Stimulated activated naive CD8-positive, alpha-beta T cell treated with anti-CD3 and anti-CD28 coated beads, Interleukin-15, amount 100 ng/mL, for 72 hours (primary cell): ENCODE measurements at regions not wholly inside any gene's neighbourhood (a gene's known extent, or its start where the extent isn't known, plus 50 kb on each side); places are given as distances from the start of the nearest gene placed in this dataset.
A peak's percentile ranks its signal among the peaks of the same experiment; 100 is the strongest.

Experiments
- ATAC-seq: fragments of 150-1000 bp; cut with Tn5 transposase; 2 replicates; pipeline ENCODE4 v1.10.0; 2021; ENCODE audit warnings: mild to moderate bottlenecking, moderate library complexity
- DNase-seq, 2 donors: peaks; one replicate each; pipeline ENCODE4 v3.0.0; 2021 to 2022
- H3K27ac Mint-ChIP-seq, 2 donors: one replicate each; pipeline ENCODE4 v1.8.0; 2022; ENCODE audit warnings: mild to moderate bottlenecking in 2 of 2, mixed read lengths in 2 of 2, moderate library complexity in 2 of 2
- H3K27me3 Mint-ChIP-seq: one replicate; pipeline ENCODE4 v1.8.0; 2022; ENCODE audit warnings: mixed read lengths
- H3K4me1 Mint-ChIP-seq: one replicate; pipeline ENCODE4 v1.8.0; 2022; ENCODE audit warnings: mild to moderate bottlenecking, mixed read lengths
- H3K4me3 Mint-ChIP-seq, 2 donors: one replicate each; pipeline ENCODE4 v1.8.0; 2022; ENCODE audit warnings: mild to moderate bottlenecking in 2 of 2, mixed read lengths in 2 of 2, moderate library complexity in 1 of 2
- H3K9me3 Mint-ChIP-seq, 2 donors: one replicate each; pipeline ENCODE4 v1.8.0; 2022; ENCODE audit warnings: mixed read lengths in 2 of 2

GRCh38 chr2:221309892-221310583 lies 262.1 kb downstream of the EPHA4 start:
- DNase-seq (no peak), ATAC-seq (no peak)
- no peak overlapping the region for H3K4me3 Mint-ChIP-seq
- no peaks in the 10 kb centered on the region for H3K9me3 Mint-ChIP-seq
- H3K27ac Mint-ChIP-seq = no peak overlapping the region
- no peaks in the 10 kb centered on the region for H3K27me3 Mint-ChIP-seq
- no peaks in the 10 kb centered on the region for H3K4me1 Mint-ChIP-seq

GRCh38 chr2:221310730-221311129 lies 261.4 kb downstream of the EPHA4 start:
- ATAC-seq (no peak), DNase-seq (no peak)
- H3K27me3 Mint-ChIP-seq = no peaks in the 10 kb centered on the region
- no peak overlapping the region for H3K4me3 Mint-ChIP-seq
- no peak overlapping the region for H3K27ac Mint-ChIP-seq
- no peaks in the 10 kb centered on the region for H3K4me1 Mint-ChIP-seq
- H3K9me3 Mint-ChIP-seq = no peaks in the 10 kb centered on the region

GRCh38 chr2:221312634-221313033 lies 259.5 kb downstream of the EPHA4 start:
- Mint-ChIP-seq H3K27ac (no peak overlapping the region), H3K9me3 (no peaks in the 10 kb centered on the region), H3K4me1 (no peaks in the 10 kb centered on the region), H3K4me3 (no peak overlapping the region), H3K27me3 (no peaks in the 10 kb centered on the region)
- DNase-seq = no peak
- ATAC-seq = no peak

- Mint-ChIP-seq H3K27ac (no peak overlapping the region), H3K4me1 (no peaks in the 10 kb centered on the region), H3K9me3 (no peaks in the 10 kb centered on the region), H3K4me3 (no peak overlapping the region), H3K27me3 (no peaks in the 10 kb centered on the region)
- no peak for DNase-seq
- ATAC-seq = no peak
Observed at GRCh38 chr2:221314786-221315185, 257.3 kb downstream of the EPHA4 start.

GRCh38 chr2:221318376-221319130 lies 253.6 kb downstream of the EPHA4 start:
- H3K4me3 Mint-ChIP-seq = no peak overlapping the region
- peaks cover 6% of the 10 kb centered on the region for H3K27me3 Mint-ChIP-seq
- ATAC-seq (no peak), DNase-seq (no peak)
- no peak overlapping the region for H3K27ac Mint-ChIP-seq
- H3K4me1 Mint-ChIP-seq = no peaks in the 10 kb centered on the region
- no peaks in the 10 kb centered on the region for H3K9me3 Mint-ChIP-seq

- no peak for ATAC-seq
- Mint-ChIP-seq H3K4me3 (no peak overlapping the region), H3K9me3 (peaks cover 4 to 8% of the 10 kb centered on the region in 2 donors), H3K27me3 (peaks cover 6% of the 10 kb centered on the region), H3K4me1 (no peaks in the 10 kb centered on the region), H3K27ac (no peak overlapping the region)
- no peak for DNase-seq
Observed at GRCh38 chr2:221322741-221323140, 249.4 kb downstream of the EPHA4 start.

GRCh38 chr2:221323513-221323912 lies 248.6 kb downstream of the EPHA4 start:
- Mint-ChIP-seq H3K9me3 (peaks cover 4 to 8% of the 10 kb centered on the region in 2 donors), H3K4me1 (no peaks in the 10 kb centered on the region), H3K27ac (no peak overlapping the region), H3K4me3 (no peak overlapping the region), H3K27me3 (peaks cover 6% of the 10 kb centered on the region)
- DNase-seq = no peak
- ATAC-seq = no peak

GRCh38 chr2:221330436-221330835 lies 241.7 kb downstream of the EPHA4 start:
- DNase-seq = no peak
- Mint-ChIP-seq H3K27ac (no peak overlapping the region), H3K4me3 (no peak overlapping the region), H3K4me1 (no peaks in the 10 kb centered on the region), H3K27me3 (no peaks in the 10 kb centered on the region), H3K9me3 (peaks cover 8 to 16% of the 10 kb centered on the region in 2 donors)
- ATAC-seq = no peak

GRCh38 chr2:221334481-221335218 lies 237.5 kb downstream of the EPHA4 start:
- Mint-ChIP-seq H3K4me1 (no peaks in the 10 kb centered on the region), H3K9me3 (peaks cover 4 to 8% of the 10 kb centered on the region in 2 donors), H3K27me3 (no peaks in the 10 kb centered on the region), H3K27ac (no peak overlapping the region), H3K4me3 (no peak overlapping the region)
- ATAC-seq (no peak), DNase-seq (no peak)

- peaks cover 4 to 8% of the 10 kb centered on the region in 2 donors for H3K9me3 Mint-ChIP-seq
- DNase-seq (no peak), ATAC-seq (no peak)
- H3K27me3 Mint-ChIP-seq = no peaks in the 10 kb centered on the region
- H3K4me1 Mint-ChIP-seq = no peaks in the 10 kb centered on the region
- no peak overlapping the region for H3K4me3 Mint-ChIP-seq
- H3K27ac Mint-ChIP-seq = no peak overlapping the region
Observed at GRCh38 chr2:221335219-221335752, 236.8 kb downstream of the EPHA4 start.

GRCh38 chr2:221336967-221337366 lies 235.1 kb downstream of the EPHA4 start:
- Mint-ChIP-seq H3K27ac (no peak overlapping the region), H3K9me3 (peaks cover 1 to 3% of the 10 kb centered on the region in 2 donors), H3K4me1 (no peaks in the 10 kb centered on the region), H3K27me3 (no peaks in the 10 kb centered on the region), H3K4me3 (no peak overlapping the region)
- ATAC-seq (no peak), DNase-seq (no peak)

GRCh38 chr2:221337957-221338685 lies 234.0 kb downstream of the EPHA4 start:
- Mint-ChIP-seq H3K27ac (peak overlapping the region in 1 of 2 donors; percentile 54), H3K27me3 (no peaks in the 10 kb centered on the region), H3K4me3 (no peak overlapping the region), H3K9me3 (no peaks in the 10 kb centered on the region), H3K4me1 (no peaks in the 10 kb centered on the region)
- DNase-seq (no peak), ATAC-seq (no peak)

- no peaks in the 10 kb centered on the region for H3K4me1 Mint-ChIP-seq
- no peak overlapping the region for H3K4me3 Mint-ChIP-seq
- H3K9me3 Mint-ChIP-seq = peaks cover 0 to 9% of the 10 kb centered on the region in 2 donors
- H3K27ac Mint-ChIP-seq = no peak overlapping the region
- DNase-seq (no peak), ATAC-seq (no peak)
- no peaks in the 10 kb centered on the region for H3K27me3 Mint-ChIP-seq
Observed at GRCh38 chr2:221342388-221342787, 229.7 kb downstream of the EPHA4 start.

- H3K4me1 Mint-ChIP-seq = no peaks in the 10 kb centered on the region
- ATAC-seq (no peak), DNase-seq (no peak)
- H3K27me3 Mint-ChIP-seq = no peaks in the 10 kb centered on the region
- no peak overlapping the region for H3K27ac Mint-ChIP-seq
- H3K9me3 Mint-ChIP-seq = peaks cover 0 to 9% of the 10 kb centered on the region in 2 donors
- no peak overlapping the region for H3K4me3 Mint-ChIP-seq
Observed at GRCh38 chr2:221343524-221343923, 228.6 kb downstream of the EPHA4 start.

- ATAC-seq = no peak
- Mint-ChIP-seq H3K4me3 (no peak overlapping the region), H3K9me3 (peaks cover 0 to 9% of the 10 kb centered on the region in 2 donors)
Observed at GRCh38 chr2:221345516-221345915, 226.6 kb downstream of the EPHA4 start.

More at GRCh38 chr2:221345516-221345915, 226.6 kb downstream of the EPHA4 start:
- Mint-ChIP-seq H3K27me3 (no peaks in the 10 kb centered on the region), H3K27ac (no peak overlapping the region), H3K4me1 (no peaks in the 10 kb centered on the region)
- no peak for DNase-seq
